NCI-H69 (cell line): ENCODE measurements at regions not wholly inside any gene's neighbourhood (a gene's known extent, or its start where the extent isn't known, plus 50 kb on each side); places are given as distances from the start of the nearest gene placed in this dataset.
A peak's percentile ranks its signal among the peaks of the same experiment; 100 is the strongest.

ENCODE experiments used
- DNase-seq: peaks from one replicate; lab custom pipeline; 2025; lab: John Stamatoyannopoulos, UW

DNA sequence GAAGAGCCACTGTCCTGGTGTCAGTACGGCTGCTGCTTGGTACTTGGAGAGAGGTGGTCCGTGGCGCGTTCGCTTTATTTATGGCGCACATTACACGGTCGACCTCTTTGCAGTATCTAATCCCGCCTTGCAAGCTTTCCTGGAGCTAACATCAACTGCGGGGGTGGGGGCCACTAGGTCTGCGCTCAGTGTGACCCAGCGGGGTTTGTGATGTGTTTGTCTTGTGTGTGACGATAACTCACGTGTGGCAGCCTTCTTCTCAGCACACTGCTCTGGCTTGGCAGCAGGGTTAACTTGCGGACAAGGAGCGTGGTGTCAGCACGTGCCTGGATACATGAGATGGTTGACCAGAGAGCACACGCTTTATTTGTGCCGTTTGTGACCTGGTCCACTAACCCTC, 122.2 kb upstream of the RTL1 start:
- DNase-seq = no peak

DNA sequence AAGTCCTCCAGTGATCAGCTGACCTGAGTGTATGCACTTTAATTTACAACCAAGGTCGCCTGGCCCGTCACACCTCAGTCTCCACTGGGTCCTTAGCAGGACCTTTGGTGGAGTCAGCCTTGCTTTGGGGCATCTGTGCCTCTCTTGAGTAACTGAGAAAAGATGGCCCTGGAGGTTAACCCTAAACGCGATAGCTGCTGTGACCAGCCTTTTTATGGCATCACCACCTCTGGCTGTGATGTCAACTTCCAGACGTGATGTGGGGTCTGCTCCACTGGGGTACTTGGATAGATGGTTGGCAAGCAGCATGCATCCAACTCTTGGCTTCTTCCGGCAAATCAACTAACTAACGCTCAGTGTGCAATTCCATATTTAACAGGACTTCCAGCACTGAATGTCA, 122.8 kb upstream of the RTL1 start:
- DNase-seq = no peak

DNA sequence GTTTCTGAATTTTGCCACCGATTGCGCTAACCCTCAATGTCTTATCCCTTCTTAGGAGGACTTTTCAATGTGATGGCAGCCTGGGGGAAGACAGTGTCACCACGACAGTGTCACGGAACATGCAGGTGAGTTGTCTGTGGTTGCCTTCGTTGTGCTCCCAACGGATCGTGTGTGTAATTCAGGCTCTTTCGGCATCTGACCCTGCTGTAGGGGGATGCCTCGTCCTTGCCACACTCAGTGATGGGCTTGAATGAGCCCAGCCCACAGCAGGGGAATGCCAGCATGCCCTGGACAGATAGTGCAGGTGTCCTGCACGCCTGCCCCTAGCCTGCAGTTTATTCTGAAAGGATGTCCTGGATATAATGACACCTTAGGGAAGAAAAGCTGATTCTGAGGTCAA, 123.8 kb upstream of the RTL1 start:
- no peak for DNase-seq

DNA sequence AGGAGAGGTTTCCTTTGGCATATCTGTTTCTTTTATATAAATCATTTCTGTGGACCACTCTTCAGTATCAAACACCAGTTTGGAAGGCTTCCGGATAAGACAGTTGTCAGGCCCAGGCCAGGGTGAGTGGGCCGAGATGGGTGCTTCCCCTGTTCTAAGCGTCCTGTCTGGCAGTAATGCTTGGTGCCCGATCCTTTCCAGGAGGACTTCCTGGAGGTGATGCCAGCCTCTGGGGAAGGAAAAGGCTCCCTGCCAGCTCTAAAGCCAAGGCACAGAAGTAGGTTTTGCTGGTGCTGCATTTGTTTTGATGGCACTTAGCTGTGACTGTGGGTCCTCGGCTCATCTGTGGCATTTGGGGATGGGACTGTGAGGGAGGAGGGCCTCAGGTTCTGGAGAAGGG, 124.4 kb upstream of the RTL1 start:
- DNase-seq = no peak

DNA sequence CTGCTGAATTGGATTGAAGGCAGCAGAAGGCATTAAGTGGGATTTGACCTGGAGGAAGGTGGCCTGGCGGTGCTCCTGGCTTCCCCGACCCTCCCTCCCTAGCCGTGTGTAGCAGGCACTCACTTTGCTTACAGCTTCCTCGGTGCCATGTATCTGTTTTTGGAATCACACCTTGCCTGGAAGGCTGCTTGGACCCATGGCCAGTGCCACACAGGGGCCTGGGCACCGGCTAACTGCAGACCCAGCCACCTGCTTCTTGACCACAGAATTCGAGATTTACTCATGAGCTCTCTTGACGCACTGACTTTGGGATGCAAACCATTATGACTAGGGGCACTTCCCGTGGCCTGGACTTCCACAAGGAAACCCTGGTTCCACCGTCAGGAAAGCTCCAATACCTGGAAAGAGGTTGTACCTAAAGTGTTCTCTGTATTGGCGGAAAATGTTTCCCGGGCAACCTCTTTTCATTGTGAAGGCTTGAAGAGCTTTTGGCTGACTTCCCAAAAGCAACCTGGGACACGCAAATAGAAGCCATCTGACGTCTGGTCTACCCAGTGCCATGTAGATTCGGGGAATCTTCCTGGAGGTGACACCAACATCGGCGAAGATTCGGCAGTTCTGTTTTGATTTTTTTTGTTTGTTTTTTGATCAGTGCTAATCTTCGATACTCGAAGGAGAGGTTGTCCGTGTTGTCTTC, 125.6 kb upstream of the RTL1 start:
- peak; percentile 49 for DNase-seq

DNA sequence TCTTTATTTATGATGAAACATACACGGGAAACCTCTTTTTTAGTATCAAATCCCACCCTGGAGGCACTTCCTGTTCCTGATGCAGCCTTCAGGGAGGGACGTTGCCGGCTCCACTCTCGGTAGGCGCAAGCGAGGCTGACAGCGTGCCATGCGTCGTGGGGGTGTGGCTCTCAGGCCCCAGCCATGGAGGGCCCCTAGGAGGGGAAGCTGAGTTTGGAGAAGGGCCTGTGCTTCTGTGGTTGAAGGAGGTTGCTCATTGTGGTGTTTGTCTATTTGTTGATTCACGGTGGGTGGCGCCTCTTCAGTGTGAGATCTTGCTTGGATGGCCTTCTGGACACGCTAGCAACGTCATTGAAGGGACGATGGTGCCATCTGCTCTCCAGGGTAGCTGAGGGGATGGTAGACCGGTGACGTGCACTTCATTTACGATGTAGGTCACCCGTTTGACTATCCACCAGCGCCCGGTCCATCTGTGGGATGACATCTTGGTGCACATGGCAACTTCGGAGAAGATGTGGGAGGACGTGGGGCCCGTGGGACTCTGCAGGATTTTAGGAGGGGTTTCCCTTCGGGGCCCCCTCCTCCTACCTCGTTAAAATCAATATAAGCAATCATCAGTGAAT, 126.3 kb upstream of the RTL1 start:
- no peak for DNase-seq

DNA sequence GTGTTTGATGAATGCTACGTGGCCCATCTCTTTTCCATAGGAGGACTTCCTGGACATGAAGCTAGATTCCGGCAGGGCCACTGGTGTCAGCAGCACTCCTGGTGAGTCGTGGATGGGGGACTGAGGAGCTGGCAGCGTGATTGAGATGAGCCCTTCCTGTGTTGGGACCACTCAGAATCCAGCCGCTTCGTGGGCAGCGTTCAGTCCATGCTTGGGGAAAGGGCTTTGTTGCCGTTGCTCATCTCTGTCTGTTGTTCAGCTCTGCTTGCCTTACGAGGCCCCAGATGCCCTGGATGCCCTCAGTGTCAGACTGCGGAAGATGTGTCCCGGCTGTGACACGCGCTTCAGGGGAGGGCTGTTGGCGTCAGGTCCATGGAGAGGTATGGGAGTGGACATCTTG, 127.1 kb upstream of the RTL1 start:
- DNase-seq = no peak

DNA sequence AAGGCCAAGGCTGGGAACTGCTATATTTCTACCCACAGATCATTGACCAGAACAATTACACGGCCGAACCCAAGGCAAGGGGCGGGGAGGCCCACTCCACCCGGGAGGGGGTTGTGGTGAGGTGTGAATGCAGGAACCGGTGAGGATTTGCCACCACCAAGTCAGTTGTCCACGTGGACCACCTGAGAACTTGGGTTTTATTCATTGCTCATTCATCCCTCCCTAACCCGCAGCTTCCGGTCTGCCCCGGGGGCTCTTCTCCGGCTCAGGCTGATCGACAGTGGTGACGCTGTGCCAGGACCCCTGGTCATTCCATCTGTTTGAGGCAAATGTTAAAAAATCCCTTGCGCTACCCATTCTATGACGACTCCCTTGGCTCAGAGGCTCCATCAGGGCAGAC, 127.7 kb upstream of the RTL1 start:
- no peak for DNase-seq

DNA sequence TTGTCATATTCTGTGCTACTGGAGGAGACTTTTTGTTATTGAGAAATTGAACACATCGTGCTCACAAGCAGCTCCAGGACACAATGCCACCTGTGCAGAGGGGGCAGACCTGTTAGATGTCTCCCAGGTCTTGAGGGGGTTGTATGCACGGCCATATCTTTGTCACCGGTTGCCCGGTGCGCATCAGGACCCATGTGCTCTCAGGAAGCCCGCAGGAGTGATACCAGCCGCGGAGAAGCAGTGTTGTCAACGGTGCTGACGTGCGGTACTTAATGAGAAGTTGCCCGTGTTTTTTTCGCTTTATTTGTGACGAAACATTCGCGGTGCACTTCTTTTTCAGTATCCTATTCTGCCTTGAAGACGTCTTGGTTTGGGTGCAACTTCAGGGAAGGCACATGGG, 128.2 kb upstream of the RTL1 start:
- DNase-seq = no peak

DNA sequence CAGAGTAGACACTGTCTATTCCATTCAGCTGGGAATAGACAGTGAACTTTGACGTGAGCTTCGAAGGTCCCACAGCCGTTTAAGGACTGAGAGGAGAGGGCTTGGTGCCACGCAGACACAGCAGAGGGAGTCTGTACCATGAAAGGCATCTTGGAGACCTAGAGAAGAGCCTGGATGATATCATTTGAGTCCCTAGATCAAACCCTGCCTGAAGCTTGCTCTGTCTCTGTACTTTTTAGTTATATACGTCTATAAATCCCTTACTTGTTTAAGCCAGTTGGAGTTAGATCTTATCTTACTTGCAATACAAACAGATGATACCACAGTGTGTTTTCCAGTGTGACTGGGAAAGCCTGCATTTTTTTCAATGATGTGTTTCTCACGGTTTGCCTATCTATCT, 128.9 kb upstream of the RTL1 start:
- no peak for DNase-seq

DNA sequence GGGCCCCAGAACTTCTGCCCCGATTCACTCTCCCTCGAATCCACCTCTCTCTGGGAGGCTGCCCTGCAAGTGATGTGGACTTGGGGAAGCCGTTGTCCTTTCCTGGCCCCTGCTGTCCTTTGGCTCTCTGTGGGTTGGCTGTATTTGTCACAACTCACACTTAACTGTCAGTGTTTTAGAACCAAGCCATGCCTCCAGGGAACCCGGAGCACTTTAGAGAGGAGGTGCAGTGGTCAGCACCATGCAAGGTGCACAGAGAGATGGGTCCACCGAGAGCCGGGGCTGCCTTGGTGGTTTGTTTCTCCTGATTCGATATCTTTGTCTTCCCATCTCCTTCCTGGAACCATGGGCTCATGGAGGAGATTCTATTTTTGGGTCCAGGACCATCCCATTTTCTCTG, 129.5 kb upstream of the RTL1 start:
- no peak for DNase-seq

DNA sequence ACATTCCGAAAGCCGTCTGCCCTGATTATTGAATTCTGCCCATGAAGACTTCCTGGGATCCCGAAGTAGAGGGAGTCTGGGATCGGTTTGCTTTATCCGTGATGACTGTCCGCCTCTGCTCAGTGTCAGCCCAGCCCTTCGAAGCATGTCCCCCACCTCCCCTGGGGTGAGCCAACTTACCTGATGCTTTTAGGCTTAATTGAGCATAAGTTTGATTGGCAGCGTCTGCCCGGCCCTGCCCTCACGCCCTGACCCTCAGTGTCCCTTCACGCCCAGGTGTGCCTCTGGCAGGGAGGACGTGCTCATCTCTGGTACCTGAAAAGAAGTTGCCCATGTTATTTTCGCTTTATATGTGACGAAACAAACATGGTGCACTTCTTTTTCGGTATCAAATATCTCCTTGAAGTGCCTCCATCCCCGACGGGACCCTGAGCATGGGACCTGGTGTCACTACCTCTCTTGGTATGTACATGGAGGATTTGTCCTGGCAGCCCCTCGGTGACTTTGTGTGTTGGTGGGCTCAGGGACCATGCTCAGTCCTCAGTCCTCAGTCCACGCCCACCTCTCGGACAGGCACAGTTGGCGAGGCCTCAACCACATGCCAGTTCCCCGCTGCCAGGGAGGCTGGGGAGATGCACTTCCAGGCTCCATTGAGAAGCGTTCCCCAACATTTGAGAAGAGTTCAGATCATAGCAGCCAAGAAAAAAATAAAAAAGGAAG, 130.1 kb upstream of the RTL1 start:
- DNase-seq = no peak

DNA sequence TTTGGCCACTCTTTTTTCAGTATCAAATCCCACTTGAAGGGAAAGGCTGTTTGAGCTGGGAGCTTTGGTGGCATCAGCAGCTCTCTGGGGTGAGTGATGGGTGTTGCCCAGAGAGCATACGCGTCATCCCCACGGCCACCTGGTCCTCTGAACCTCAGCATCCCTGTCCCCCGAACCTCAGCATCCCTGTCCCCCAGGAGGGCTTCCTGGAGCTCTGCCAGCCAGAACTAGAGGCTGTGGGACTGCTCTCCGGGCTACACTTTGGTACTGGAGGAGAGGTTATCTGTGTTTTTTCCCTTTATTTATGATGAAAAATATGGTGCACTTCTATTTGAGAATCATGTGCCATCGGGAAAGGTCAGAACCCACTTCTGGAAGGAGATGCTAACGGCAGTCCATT, 131.5 kb upstream of the RTL1 start:
- no peak for DNase-seq

DNA sequence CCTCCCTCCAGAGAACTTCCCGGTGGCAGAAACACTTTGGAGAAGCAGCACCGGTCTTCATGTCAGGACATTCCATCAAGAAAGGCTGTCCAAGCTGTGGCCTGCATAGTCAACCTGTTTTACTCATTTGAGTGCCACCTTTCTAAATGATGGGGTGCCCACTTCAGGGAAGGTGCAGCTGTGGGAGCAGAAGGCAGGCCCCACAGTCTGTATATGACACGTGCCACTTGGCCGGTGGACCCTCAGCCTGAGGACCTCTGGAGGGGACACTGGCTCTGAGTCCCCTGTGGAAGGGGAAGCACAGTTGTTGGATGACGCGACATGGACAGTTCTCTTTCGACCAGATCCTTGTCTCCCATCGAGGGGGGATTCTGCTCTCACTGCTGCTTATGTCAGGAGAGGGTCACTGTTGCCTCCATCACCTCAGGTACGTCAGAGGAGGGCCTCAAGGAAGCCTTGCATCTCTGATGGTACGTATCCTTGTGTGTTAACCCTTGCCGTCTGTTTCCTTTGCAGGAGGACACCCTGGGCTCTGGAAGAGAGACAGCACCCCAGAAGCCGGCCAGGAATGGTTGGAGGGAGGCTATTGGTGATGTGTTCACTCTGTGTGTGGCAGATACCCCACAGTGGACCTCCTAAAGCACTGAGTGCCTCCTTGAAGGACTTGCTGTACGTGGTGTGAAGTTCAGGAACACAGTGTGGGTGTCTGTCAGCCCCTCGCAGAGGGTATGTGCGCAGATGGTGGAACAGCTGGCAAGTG, 132.1 kb upstream of the RTL1 start:
- DNase-seq = no peak

DNA sequence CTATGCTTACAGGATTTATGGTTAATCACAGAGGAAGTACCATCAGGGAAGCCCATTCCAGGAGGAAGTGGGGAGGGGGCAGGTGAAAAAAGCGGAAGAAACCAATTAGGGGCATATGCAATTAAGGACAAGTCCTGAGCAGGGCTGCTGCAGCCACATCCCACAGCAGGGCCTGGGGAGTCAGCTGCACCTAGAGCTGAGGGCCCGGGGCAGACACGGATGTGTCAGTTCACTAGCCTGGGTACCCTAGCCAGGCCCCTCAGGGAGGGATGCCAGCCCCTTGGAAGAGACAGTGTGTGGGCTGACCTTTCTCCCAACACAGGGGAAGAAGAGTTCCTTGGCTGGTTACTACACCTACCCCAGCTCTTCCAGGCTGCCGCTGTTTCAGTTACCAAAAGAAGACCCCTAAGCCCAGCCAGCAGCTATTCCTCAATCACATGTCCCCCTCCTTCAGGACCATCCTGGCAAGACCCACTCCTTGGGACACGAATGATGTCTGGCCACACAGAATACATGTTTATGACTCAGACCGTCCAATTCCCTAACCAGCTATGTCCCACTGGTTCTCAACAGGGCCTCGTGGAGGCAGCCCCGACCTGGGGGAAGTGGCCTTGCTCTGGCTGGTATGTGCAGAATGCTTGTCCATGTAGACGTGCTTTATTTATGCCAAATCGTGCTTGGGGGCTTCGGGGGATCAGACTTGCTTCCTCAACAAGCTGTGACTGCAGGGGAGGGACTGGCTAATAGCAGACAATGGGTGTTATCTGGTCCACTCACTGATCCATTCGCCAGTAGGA, 133.7 kb upstream of the RTL1 start:
- DNase-seq = no peak

DNA sequence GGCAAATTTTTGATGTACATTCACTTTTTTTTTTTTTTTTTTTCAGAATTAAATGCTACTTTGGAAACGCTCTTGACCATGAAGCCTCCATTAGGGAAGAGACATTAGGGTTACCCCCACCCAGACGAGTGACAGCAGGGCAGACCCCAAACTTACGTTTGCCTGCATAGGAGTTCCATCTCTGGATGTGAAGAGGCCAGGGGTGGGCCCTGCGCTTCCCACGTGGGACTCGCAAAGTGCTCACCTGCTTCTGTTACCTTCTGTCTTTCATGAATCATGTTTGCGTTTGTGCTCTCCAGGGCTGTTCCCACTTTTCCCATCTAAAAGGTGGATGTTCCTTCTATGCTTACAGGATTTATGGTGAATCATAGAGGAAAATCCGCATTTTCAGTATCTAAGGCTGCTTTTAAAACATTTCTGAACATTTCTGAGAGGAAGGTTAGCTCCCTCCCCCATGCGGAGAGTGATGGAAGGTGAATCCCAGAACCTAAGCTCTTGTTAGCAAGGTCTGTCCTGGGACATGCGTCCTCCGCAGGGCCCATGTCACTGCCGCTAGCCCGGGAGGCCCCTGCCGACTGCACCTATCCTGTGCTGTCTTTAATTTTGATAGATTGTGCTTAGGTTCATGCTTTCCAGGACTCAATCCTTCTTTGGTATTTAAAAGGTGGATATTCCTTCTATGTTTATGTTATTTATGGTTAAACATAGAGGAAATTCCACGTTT, 135.7 kb upstream of the RTL1 start:
- no peak for DNase-seq

DNA sequence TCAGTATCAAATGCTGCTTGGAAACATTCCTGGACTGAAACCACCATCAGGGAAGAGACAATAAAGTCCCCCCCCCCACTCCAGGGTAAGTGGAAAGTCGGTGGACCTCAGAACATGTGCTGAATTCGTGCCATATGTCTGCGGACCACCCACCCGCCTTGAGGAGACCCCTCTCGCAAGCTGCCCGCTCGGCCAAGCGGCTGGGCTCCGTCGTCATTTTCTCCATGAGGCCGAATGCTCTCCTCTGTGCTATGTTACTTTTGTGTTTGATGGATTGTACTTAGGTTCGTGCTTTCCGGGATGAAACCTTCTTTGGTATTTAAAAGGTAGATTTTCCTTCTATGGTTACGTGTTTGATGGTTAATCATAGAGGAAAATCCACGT, 136.2 kb upstream of the RTL1 start:
- DNase-seq = no peak

DNA sequence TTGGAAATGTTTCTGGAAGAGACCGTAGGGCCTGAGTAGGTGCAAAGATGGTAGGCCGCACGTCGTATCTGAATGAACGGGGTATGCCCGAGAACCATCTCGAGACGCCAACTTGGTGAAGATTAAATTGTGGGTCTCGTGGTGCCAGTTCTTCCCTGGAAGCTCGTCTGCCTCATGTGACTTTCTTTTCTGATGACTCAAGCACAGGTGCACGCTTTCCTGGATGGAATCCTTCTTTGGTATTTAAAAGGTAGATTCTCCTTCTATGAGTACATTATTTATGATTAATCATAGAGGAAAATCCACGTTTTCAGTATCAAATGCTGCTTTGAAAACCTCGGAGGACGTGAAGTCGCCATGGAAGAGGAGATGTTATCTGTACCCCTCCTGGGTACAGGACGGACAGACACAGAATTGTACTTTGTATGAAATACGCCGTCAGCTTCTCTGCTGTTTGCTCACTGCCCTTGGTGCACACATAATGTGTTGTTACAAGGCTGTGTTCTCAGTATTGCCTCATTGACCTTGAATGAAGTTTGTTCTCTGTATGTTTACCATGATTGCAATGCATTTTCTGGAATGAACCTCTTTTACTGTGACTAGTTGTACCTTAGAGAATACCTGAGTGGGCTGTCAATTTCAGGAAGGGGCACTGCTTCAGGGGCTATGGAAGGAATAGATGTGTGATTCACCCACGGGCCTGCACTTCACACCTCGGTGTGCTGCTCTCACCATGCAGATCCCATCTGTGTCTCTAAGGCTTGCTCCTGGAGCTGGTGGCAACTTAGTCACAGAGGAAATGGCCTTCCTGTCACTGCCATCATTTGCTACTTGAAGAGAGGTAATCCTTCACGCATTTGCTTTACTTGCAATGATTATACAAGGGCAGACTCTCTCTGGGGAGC, 137.3 kb upstream of the RTL1 start:
- DNase-seq = no peak

DNA sequence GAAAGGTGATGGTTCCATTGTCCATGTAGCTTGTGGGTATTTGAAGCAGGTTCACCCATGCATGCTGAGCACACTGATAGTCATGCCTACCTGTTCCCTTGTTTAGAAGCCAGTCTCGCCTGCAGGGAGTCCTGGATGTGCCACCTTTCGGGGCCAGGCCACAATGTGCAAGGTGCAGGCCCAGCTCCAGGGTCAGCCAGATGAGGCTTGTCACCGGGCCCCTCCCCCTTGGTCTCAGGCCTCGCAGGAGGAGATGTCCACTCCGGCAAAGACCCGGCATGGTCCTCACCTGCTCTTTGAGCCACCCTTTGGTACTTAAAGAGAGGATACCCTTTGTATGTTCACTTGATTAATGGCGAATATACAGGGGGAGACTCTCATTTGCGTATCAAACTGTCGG, 140.4 kb upstream of the RTL1 start:
- no peak for DNase-seq

DNA sequence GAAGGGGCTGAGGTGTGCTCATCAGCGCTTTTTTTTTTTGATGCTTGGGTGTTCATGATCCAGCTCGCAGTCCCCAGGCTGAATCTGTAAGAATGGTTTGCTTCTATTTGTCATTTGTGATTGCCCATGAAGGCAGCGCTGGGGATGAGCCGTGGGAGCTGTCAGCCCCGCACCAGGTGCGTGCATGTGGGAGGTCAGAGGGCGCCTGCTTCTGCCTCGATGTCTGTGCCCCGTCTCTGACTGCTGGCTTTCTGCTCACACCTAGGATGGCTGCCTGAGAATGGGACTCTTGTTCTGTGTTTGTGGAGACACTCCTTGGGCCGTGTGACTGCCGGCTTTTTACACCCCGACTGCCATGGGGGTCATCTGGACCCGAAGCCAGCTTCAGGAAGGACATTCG, 141.2 kb upstream of the RTL1 start:
- DNase-seq = no peak
